IMR-90 (cell line): ENCODE measurements at regions not wholly inside any gene's neighbourhood (a gene's known extent, or its start where the extent isn't known, plus 50 kb on each side); places are given as distances from the start of the nearest gene placed in this dataset.

Experiments
- FOS ChIP-seq: fragments of 150-350 bp; IDR thresholded peaks from 2 replicates; pipeline ENCODE4 v1.6.1; 2016; ENCODE audit warnings: low read depth, low read length
- MXI1 ChIP-seq: IDR thresholded peaks from 2 replicates; pipeline ENCODE4 v1.6.1; 2012; ENCODE audit warnings: low read depth, mild to moderate bottlenecking, low read length, moderate library complexity, borderline replicate concordance
- RAD21 ChIP-seq: IDR thresholded peaks from 2 replicates; pipeline ENCODE4 v1.6.1; 2012; ENCODE audit warnings: low read length, improper control_type of control experiment

GRCh38 chr10:83926606-83927005, 212.7 kb upstream of the GHITM start:
- TF ChIP-seq FOS: no peak
- TF ChIP-seq MXI1: no peak
- no peak for TF ChIP-seq RAD21
